DMS53 treated with DMSO at 0.1 percent for 48 hours (cell line): ENCODE measurements at regions not wholly inside any gene's neighbourhood (a gene's known extent, or its start where the extent isn't known, plus 50 kb on each side); places are given as distances from the start of the nearest gene placed in this dataset.

Experiments used
- DNase-seq: peaks from one replicate; lab custom pipeline; 2025; ENCODE audit not compliant: unreplicated experiment; lab: John Stamatoyannopoulos, UW

DNA sequence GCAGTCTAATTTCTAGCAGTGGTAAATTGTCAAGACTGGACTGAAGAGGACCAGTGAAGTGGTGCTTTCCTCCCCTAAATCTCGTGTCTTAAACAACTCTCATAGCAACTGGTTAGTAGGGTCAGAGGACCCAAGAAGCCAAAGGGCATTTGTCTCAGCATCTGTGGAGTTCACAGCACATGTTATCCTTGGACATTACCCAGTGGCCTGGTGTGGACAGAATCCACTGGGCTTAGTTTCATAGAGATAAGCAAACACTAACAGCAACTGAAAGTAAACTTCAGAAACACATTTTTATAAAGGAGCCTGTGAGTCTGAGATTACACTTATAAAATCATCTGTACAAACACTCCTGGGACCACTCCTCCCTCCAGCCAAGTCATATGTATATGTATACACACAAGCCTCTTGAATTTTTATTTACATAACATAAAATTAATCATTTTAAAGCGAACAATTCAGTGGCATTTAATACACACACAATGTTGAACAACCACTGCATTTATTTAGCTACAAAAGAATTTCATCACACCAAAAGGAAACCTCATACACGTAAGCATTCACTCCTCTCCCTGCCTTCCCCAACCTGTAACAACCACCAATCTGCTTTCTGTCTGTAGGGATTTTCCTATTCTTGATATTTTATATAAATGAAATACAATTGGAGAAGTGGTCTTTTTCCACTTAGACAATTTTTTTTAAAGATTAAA is 457.8 kb downstream of the RASEF start:
- DNase-seq, result peak; percentile 51

- DNase-seq, result no peak
Measured at GRCh38 chr9:82605657-82606031, 457.3 kb downstream of the RASEF start.

GRCh38 chr9:82606071-82606470 is 456.9 kb downstream of the RASEF start:
- DNase-seq, result no peak

GRCh38 chr9:82606492-82607382 is 456.2 kb downstream of the RASEF start:
- DNase-seq, result peak; percentile 30

DNA sequence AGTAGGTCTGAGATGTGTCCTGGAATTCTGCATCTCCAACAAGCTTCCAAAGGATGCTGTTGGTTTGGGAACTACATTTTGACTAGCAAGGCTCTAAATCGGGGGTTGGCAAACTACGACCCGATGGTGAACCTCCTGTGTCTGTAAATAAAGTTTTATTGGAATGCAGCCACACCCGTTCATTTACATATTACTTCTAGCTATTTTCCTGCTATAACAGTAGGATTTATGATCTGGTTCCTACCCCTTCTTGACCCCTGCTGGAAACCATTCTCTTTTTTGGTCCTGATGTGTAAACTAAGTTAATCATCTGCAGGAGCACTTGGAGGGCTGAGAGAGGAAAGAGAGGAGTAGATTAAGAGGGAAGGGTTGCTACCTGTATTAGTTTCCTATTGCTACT is 454.5 kb downstream of the RASEF start:
- no peak for DNase-seq

- no peak for DNase-seq
Measured at GRCh38 chr9:82612942-82613341, 450.0 kb downstream of the RASEF start.

DNA sequence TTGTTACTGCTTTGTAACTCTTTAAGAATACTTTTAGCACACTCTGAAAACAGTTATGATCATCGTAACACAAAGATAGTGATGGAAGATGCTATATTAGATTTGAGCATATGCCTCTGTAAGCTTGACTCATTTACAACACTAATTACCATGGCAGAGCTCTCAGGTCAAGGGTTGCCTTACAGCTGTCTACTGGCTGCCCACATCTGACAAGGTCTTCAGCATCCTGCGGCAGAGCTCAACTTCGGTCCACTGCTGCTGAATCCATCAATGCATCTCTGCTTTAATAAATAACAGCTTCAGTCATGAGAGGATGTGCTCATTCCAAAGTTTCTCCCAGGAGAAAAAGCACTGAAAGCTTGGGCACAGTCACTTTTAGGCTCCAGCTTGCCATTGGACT is 449.4 kb downstream of the RASEF start:
- DNase-seq, result no peak

DNA sequence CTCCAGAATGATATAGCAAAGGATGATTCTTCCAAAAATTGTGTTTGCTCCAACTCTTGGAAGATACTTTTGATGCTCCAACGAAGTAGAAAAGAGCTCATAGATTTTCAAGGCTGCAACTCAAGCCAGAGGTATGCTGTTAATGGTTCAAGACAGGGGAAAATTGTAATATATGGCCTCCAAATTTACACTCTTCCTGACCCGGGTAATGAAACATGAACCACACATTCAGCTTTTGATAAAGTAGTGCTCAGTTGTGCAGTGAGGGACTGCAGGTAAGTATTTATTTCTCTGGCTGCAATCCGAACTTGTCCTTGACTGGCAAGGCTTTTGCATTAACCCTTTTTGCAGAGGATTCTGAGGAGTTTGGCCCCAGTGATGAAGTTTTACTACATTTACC is 446.4 kb downstream of the RASEF start:
- DNase-seq, result no peak

GRCh38 chr9:82621447-82621846 is 441.5 kb downstream of the RASEF start:
- peak; percentile 86 for DNase-seq

- no peak for DNase-seq
Measured at GRCh38 chr9:82637368-82637767, 425.6 kb downstream of the RASEF start.

GRCh38 chr9:82645600-82645999 is 417.3 kb downstream of the RASEF start:
- no peak for DNase-seq

DNA sequence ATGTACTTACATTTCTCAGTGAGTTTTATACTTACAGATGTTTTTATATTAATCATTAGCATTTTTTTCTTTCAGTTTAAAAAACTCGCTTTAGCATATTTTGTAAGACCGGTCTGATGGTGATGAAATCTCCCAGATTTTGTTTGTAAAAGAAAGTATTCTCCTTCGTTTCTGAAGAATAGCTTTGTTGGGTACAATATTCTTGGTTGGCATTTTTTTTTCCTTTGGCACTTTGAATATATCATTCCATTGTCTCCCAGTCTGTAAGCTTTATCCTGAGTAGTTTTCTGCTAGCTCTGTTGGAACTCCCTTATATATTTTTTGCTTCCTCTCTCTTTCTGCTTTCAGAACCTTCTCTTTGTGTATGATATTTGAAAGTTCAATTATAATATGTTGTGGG is 412.6 kb downstream of the RASEF start:
- DNase-seq, result no peak

DNA sequence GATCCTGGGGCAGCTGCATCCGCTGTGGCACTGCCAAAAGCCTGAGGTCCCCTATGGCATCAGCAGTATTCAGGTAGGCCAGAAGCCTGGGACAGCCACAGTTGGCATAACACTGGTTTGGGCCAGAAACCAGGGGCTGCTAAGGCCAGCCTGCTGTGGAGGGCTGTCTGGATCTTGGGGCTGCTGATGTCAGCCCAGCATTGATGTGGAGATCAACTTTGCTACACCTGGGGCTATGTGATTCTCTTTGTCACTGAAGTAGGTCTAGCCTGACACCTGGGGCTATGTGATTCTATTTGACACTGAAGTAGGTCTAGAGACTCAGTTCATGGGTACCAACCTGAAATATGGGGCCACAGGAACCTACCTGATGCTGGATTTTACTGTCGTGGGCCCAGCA is 411.5 kb downstream of the RASEF start:
- no peak for DNase-seq

DNA sequence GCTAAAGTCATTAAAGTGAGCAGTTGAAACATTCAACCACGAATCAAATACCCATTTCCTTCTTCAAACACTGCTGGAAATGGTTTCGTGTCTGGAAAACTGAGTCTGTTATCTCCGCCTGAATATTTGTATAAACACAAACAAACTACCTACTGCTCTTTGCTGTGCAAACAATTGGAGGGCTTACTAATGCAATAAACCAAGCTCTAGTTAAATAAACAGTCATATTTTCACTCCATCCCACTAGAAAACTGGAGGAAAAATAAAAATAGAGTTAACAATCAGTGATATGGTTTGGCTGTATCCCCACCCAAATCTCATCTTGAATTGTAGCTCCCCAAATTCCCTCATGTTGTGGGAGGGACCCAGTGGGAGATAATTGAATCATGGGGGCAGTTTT is 397.6 kb downstream of the RASEF start:
- peak; percentile 76 for DNase-seq

GRCh38 chr9:82668689-82669199 is 394.2 kb downstream of the RASEF start:
- DNase-seq, result no peak

DNA sequence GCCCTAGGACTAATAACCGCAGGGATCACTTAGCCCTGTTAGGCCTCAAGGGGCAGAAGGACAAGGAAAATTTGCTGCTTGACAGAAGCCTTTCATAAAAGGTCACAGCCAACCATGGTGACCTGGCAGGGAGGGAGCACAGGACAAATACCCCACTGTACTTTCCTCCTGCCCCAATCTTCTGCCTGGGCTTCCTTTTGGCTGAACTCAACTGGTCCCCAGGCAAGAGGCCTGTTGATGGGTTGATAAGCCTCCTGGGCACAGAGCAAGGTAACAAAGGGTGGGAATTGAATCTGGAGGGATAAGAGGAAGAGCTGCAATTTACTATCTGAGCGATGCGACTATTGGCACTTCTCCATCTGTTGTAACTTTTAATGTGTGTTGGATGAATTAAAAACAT is 392.9 kb downstream of the RASEF start:
- DNase-seq, result no peak

DNA sequence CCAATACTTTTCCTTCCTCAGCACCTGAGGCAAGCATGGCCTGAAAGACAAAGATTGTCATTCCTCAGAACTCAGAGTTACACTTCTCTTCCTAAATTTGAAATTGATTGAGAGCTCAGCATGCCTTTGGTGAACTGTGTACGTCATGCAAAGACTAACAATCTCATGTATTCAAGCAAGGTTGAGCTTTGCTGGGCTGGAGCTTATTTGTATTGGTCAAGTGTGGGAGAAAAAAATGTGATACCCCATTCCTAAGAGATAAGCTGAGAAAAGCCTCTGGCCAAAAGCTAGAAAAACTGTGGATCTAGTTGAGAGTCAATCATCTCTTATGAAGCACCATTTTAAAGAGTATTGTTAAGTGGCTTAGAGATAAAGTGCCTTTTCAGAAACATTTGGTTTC is 392.2 kb downstream of the RASEF start:
- no peak for DNase-seq

- DNase-seq, result no peak
Measured at GRCh38 chr9:82673201-82673600, 389.7 kb downstream of the RASEF start.

GRCh38 chr9:82673919-82674318 is 389.0 kb downstream of the RASEF start:
- no peak for DNase-seq

DNA sequence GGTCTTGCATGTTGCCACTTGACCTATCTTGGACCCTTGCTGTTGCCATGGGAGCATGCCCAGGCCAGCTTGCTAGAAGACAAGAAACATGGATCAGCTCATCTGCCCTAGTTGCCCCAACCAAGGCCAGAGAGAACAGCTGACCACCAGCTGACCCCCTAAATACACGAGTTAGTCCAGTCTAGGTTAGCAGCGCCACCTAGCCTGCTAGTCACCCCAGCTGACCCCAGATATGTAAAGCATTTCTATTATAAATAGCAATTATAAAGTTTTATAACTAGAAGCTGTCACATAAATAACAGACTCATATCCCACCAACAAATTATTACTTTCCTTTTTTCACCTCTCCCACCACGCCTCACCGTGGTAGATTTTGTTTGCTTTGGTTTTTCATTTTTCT is 387.8 kb downstream of the RASEF start:
- no peak for DNase-seq

DNA sequence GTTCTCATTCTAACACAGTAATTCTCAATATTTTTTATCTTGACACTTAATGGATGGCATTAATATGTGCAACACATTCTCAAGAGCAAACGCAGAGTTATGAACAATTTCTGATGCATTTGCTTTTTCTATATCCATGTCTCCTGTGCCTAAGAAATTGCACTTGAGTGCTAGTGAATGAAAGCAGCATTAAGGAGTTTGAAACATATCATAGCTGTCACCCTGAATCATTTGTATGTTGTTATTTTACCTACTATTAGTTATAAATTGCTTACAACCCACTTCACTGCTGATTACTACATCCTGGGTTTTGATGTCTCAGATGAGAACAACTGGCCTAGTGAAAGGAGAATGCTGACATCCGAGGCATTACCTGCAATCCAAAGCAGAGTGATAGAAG is 387.3 kb downstream of the RASEF start:
- no peak for DNase-seq

DNA sequence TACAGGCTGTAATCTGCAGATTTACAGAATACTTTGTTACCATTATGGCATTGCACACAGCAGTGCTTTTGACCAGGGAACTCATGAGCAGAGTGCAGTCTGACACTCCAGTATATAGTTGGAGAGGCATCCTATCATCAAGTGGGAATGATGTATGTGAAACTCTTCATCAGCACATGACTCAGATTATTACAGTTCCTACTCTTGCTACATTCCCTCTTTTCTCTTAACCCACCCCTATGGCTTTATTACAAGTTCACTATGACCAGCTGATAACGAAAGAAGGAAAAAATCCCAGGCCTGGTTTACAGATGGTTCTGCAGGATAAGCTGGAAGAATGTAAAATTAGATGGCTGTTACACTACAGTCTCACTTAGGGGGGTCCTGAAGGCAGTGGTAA is 385.9 kb downstream of the RASEF start:
- no peak for DNase-seq
